GM23338 (cell line): ENCODE measurements at regions not wholly inside any gene's neighbourhood (a gene's known extent, or its start where the extent isn't known, plus 50 kb on each side); places are given as distances from the start of the nearest gene placed in this dataset.

Experiments
- CTCF ChIP-seq, 2 experiments: fragments of 200-600 bp in 1 of 2; sonication (generic) in 1 of 2; conservative IDR thresholded peaks; 2 replicates each; pipeline versions ENCODE4 v1.5.1 to v1.6.1; 2016 to 2017; ENCODE audit warnings: antibody characterized with exemption in 2 of 2, low read depth in 2 of 2, mild to moderate bottlenecking in 2 of 2, moderate library complexity in 1 of 2
- ETS1 ChIP-seq: IDR thresholded peaks from 2 replicates; pipeline ENCODE4 v1.6.1; 2016; ENCODE audit warnings: antibody characterized with exemption
- EZH2 ChIP-seq: fragments of 200-600 bp; sonication (generic); IDR thresholded peaks from one replicate; pipeline ENCODE4 v1.8.0; 2017; ENCODE audit warnings: antibody characterized with exemption, mild to moderate bottlenecking, low read depth; ENCODE audit not compliant: unreplicated experiment
- POLR2AphosphoS5 ChIP-seq: IDR thresholded peaks from 2 replicates; pipeline ENCODE4 v1.6.1; 2016; ENCODE audit warnings: antibody characterized with exemption, low read depth

- TF ChIP-seq EZH2 (no peak), CTCF (conservative IDR thresholded peaks at IDR 0.05; ENCODE audit: low read depth in 2 of 2) (no peak), ETS1 (no peak), POLR2AphosphoS5 (no peak)
Observed at GRCh38 chr6:134732763-134733162, 217.1 kb downstream of the ALDH8A1 start.
